C4-2B (cell line): ENCODE measurements at regions not wholly inside any gene's neighbourhood (a gene's known extent, or its start where the extent isn't known, plus 50 kb on each side); places are given as distances from the start of the nearest gene placed in this dataset.

ENCODE experiments used
- CTCF ChIP-seq: fragments of 450-650 bp; conservative IDR thresholded peaks from 2 replicates; pipeline ENCODE4 v1.5.1; 2017; ENCODE audit warnings: mild to moderate bottlenecking
- ZFX ChIP-seq: fragments of 450-650 bp; IDR thresholded peaks from 2 replicates; pipeline ENCODE4 v1.6.1; 2017

DNA sequence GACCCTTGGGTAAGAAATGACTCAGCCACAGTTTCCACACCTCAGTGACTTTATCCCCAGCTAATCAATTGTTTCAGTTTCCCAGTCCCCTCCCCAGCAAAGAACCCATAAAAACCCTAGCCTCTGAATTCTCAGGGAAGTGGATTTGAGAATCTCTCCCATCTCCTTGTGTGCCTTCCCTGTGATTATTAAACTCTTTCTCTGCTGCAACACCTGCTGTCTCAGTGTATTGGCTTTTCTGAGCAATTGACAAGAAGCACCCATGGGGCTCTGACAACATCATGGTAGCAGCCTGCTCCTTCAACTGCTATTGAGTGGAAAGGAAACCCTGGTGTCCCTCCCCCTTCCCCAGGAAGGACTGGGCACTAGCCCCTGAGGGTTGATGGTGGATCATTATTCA, 73.7 kb downstream of the UQCRFS1 start:
- TF ChIP-seq CTCF: no peak
- no peak for TF ChIP-seq ZFX
